Testis (tissue), 2 donors: ENCODE measurements at regions not wholly inside any gene's neighbourhood (a gene's known extent, or its start where the extent isn't known, plus 50 kb on each side); places are given as distances from the start of the nearest gene placed in this dataset.

Source experiments
- DNase-seq: peaks from one replicate; pipeline ENCODE4 v3.0.0-alpha.2; 2019
- H3K27ac ChIP-seq, 2 donors: fragments of 200-600 bp; sonication (generic); one replicate each; pipeline ENCODE4 v1.5.1; 2019
- H3K27me3 ChIP-seq: fragments of 200-600 bp; sonication (generic); one replicate; pipeline ENCODE4 v1.5.1; 2019
- H3K36me3 ChIP-seq: fragments of 200-600 bp; sonication (generic); one replicate; pipeline ENCODE4 v1.5.1; 2017; ENCODE audit warnings: low read depth; ENCODE audit errors: missing control alignments
- H3K4me1 ChIP-seq: fragments of 200-600 bp; sonication (generic); one replicate; pipeline ENCODE4 v1.5.1; 2019
- H3K4me3 ChIP-seq, 2 donors: fragments of 200-600 bp; sonication (generic); one replicate each; pipeline ENCODE4 v1.5.1; 2017 to 2019
- H3K9me3 ChIP-seq: fragments of 200-600 bp; sonication (generic); one replicate; pipeline ENCODE4 v1.5.1; 2017
- POLR2A ChIP-seq: fragments of 450-650 bp; IDR thresholded peaks from one replicate; pipeline ENCODE4 v1.6.1; 2017; ENCODE audit warnings: antibody characterized with exemption, mild to moderate bottlenecking, moderate library complexity
- WGBS, 2 donors: methylation state at CpG; one replicate each; pipeline ENCODE4 v1.1.5; 2018; 5-methylcytosine and 5-hydroxymethylcytosine counted together
- intact Hi-C: fragments of 100-400 bp; cut with DNase I; formaldehyde crosslinking; loops from one replicate; pipeline ENCODE4 v1.15.1; 2023; ENCODE audit warnings: low total_unique reads
- TF ChIP-seq, protein P1 (sequence below), 3 experiments: fragments of 450-650 bp in 2 of 3; fragments of 200-600 bp in 1 of 3; sonication (generic) in 1 of 3; IDR thresholded peaks; one replicate each; pipeline ENCODE4 v1.5.1; 2016 to 2019; ENCODE audit warnings: antibody characterized with exemption in 3 of 3, mild to moderate bottlenecking in 2 of 3, moderate library complexity in 1 of 3

DNA sequence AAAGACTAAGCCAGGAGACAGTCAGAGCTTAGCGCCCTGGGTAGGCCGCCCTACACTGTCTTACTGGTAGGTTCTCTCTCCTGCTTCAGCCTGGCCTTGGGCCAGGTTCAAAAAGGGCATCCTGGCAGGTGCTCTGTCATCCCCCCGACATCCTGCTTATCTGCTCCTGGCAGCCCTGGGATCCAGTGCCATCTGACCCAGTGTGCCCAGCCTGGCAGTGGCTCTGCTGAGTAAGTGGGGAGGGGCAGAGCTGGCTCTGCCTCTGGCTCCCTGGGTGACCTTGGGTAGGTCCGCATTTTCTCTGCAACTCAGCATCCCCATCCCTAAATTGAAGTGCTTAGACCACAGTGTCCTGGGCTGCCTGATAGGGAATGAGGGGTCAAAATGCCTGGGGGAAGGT, 549.9 kb downstream of the PTPRU start:
- H3K4me3 ChIP-seq: no peak overlapping the region
- H3K36me3 ChIP-seq: no peaks in the 10 kb centered on the region
- WGBS, 2 donors: 76 to 83% methylated on average over 4 of the region's 4 CpGs
- H3K27me3 ChIP-seq: no peaks in the 10 kb centered on the region
- TF ChIP-seq, protein P1, sequence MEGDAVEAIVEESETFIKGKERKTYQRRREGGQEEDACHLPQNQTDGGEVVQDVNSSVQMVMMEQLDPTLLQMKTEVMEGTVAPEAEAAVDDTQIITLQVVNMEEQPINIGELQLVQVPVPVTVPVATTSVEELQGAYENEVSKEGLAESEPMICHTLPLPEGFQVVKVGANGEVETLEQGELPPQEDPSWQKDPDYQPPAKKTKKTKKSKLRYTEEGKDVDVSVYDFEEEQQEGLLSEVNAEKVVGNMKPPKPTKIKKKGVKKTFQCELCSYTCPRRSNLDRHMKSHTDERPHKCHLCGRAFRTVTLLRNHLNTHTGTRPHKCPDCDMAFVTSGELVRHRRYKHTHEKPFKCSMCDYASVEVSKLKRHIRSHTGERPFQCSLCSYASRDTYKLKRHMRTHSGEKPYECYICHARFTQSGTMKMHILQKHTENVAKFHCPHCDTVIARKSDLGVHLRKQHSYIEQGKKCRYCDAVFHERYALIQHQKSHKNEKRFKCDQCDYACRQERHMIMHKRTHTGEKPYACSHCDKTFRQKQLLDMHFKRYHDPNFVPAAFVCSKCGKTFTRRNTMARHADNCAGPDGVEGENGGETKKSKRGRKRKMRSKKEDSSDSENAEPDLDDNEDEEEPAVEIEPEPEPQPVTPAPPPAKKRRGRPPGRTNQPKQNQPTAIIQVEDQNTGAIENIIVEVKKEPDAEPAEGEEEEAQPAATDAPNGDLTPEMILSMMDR (IDR thresholded peaks at IDR 0.05): no peak
- TF ChIP-seq POLR2A: no peak
- H3K27ac ChIP-seq: no peak overlapping the region
- intact Hi-C loops: no loop called here
- no peaks in the 10 kb centered on the region for H3K4me1 ChIP-seq
- no peak for DNase-seq
- no peaks in the 10 kb centered on the region for H3K9me3 ChIP-seq

DNA sequence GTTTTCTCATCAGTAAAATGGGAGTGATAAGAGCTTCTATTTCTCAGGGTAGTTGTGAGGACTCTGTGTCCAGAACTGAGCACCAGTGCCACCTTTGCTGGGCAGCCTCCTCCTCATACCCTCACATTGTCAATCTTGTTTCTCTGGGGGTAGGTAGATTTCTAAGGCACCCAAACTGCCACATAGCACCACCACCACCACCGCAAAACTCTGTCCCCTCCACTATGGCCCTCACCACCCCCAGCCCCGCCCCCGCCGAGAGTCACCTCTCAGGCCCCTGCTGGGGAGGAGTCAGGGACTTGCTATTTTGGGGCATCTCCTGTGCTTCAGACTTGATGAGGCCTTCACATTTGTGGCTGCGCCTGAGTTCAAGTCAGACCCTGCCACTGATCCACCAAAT, 549.2 kb downstream of the PTPRU start:
- intact Hi-C loops: no loop called here
- H3K27me3 ChIP-seq: no peaks in the 10 kb centered on the region
- no peaks in the 10 kb centered on the region for H3K9me3 ChIP-seq
- no peaks in the 10 kb centered on the region for H3K36me3 ChIP-seq
- H3K27ac ChIP-seq: no peak overlapping the region
- no peak for DNase-seq
- no peak overlapping the region for H3K4me3 ChIP-seq
- 82 to 100% methylated on average over 4 to 5 of the region's 5 CpGs for WGBS, 2 donors
- TF ChIP-seq POLR2A: no peak
- TF ChIP-seq, protein P1 (IDR thresholded peaks at IDR 0.05): no peak
- no peaks in the 10 kb centered on the region for H3K4me1 ChIP-seq

DNA sequence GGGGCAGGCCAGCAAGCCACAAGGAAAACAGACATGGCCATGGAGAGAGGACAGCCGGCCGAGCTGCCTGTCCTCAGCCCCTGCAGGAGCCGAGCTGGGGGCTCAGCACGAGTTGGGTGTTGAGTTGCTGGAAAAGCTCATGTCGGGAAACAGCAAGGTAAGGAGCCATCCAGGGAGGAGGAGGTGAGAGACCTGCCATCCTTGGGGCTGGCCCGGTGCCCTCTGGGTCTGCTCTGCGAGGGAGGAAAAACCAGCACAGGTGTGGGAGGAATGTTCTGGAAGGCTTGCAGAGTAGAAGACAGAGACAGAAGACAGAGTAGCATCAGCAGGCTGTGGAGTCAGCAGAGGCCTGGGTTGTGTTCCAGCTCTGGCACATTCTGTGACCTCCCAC, 548.8 kb downstream of the PTPRU start:
- H3K4me1 ChIP-seq: no peaks in the 10 kb centered on the region
- H3K9me3 ChIP-seq: no peaks in the 10 kb centered on the region
- intact Hi-C loops: no loop called here
- H3K36me3 ChIP-seq: no peaks in the 10 kb centered on the region
- TF ChIP-seq POLR2A: no peak
- TF ChIP-seq, protein P1 (IDR thresholded peaks at IDR 0.05): no peak
- H3K4me3 ChIP-seq: no peak overlapping the region
- DNase-seq: no peak
- no peaks in the 10 kb centered on the region for H3K27me3 ChIP-seq
- WGBS, 2 donors: 75 to 79% methylated on average over 7 of the region's 7 CpGs
- H3K27ac ChIP-seq: no peak overlapping the region

DNA sequence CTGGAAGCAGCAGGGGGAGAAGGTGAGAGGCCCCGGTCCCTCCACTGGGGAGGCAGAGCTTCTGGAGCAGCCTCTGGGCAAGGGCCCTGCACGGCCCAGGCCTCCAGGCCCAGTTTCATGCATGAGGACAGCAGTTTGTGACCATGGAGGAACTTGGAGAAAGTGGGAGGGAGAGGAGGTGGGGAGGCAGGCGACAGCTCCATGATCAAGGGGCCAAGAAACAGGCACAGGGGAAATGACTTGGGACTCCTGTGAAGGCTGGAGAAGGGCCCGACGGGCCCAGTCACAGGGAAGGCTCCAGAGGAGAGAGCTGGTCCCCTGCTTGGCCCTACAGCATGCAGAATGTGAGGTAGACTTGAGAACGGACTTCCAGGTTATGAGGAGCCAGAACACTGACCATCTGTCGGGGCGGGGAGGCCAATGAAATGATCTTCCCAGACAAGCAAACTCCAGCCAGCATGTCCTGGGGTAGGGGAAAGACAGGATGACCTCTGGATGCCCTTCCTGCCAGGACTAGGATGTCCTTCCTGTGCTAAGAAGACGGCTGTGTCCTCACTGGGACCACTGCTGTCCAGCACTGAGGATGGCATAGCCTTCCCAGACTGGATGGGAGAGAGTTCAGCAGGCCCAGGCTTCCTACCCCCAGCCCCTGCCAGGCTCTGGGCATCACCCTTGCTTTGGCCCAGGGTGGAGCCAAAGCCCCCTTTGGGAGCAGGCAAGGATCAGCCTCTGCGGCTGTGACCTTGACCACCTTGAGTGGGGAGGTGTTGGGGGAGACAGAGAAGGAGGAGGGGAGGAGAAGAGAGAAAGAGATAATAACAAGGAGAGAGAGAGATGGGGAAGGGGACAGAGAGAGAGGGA, 548.2 kb downstream of the PTPRU start:
- 75 to 80% methylated on average over 5 to 9 of the region's 10 CpGs for WGBS, 2 donors
- no peaks in the 10 kb centered on the region for H3K4me1 ChIP-seq
- H3K27me3 ChIP-seq: no peaks in the 10 kb centered on the region
- H3K36me3 ChIP-seq: no peaks in the 10 kb centered on the region
- H3K27ac ChIP-seq: no peak overlapping the region
- no peak for TF ChIP-seq POLR2A
- TF ChIP-seq, protein P1 (IDR thresholded peaks at IDR 0.05): no peak
- intact Hi-C loops: no loop called here
- DNase-seq: no peak
- H3K4me3 ChIP-seq: no peak overlapping the region
- H3K9me3 ChIP-seq: no peaks in the 10 kb centered on the region
